GM23338 (cell line): ENCODE measurements at regions not wholly inside any gene's neighbourhood (a gene's known extent, or its start where the extent isn't known, plus 50 kb on each side); places are given as distances from the start of the nearest gene placed in this dataset.
"Not testable (repeated sequence)": the region's sequence is repeated elsewhere in the genome, so short reads cannot be mapped to it uniquely, and the experiment has no call there.

Experiments
- ATAC-seq: fragments of 200-7000 bp; cut with Tn5 transposase; 3 replicates; pipeline ENCODE4 v1.9.1; 2020
- DNase-seq: peaks from one replicate; pipeline ENCODE4 v3.0.0-alpha.2; 2015; ENCODE audit warnings: low spot score
- H2AFZ ChIP-seq: fragments of 200-600 bp; sonication (generic); 2 replicates; pipeline ENCODE4 v1.8.0; 2016; ENCODE audit warnings: antibody characterized with exemption, mild to moderate bottlenecking, moderate library complexity
- H3F3A ChIP-seq: fragments of 200-600 bp; sonication (generic); replicated peaks from 2 replicates; pipeline ENCODE4 v1.8.0; 2017; ENCODE audit warnings: antibody characterized with exemption, mixed run types, low read depth
- H3K27ac ChIP-seq: fragments of 200-600 bp; sonication (generic); 2 replicates; pipeline ENCODE4 v1.6.1; 2016; ENCODE audit warnings: low read depth
- H3K27me3 ChIP-seq: fragments of 200-600 bp; sonication (generic); 2 replicates; pipeline ENCODE4 v1.8.0; 2016; ENCODE audit warnings: mild to moderate bottlenecking, mixed run types, moderate library complexity; ENCODE audit not compliant: insufficient read depth
- H3K36me3 ChIP-seq: fragments of 200-600 bp; sonication (generic); 2 replicates; pipeline ENCODE4 v1.8.0; 2016; ENCODE audit warnings: mild to moderate bottlenecking; ENCODE audit not compliant: insufficient read depth
- H3K4me1 ChIP-seq: fragments of 200-600 bp; sonication (generic); 2 replicates; pipeline ENCODE4 v1.8.0; 2016; ENCODE audit warnings: mild to moderate bottlenecking, moderate library complexity; ENCODE audit not compliant: insufficient read depth
- H3K4me2 ChIP-seq: fragments of 200-600 bp; sonication (generic); 2 replicates; pipeline ENCODE4 v1.7.1; 2017; ENCODE audit warnings: mixed run types
- H3K4me3 ChIP-seq: fragments of 200-600 bp; sonication (generic); 2 replicates; pipeline ENCODE4 v1.6.1; 2016; ENCODE audit warnings: mixed run types
- H3K79me2 ChIP-seq: fragments of 200-600 bp; sonication (generic); replicated peaks from 2 replicates; pipeline ENCODE4 v1.8.0; 2017; ENCODE audit warnings: mild to moderate bottlenecking; ENCODE audit not compliant: insufficient read depth
- H3K9me2 ChIP-seq: fragments of 200-600 bp; sonication (generic); 2 replicates; pipeline ENCODE4 v1.8.0; 2017; ENCODE audit not compliant: insufficient read depth
- H4K20me1 ChIP-seq: fragments of 200-600 bp; sonication (generic); replicated peaks from 2 replicates; pipeline ENCODE4 v1.8.0; 2017; ENCODE audit warnings: mild to moderate bottlenecking; ENCODE audit not compliant: insufficient read depth
- H3K27ac Mint-ChIP-seq: 2 replicates; pipeline ENCODE4 v1.8.0; 2020; ENCODE audit warnings: inconsistent platforms, mild to moderate bottlenecking, moderate library complexity, mixed read lengths
- H3K27me3 Mint-ChIP-seq: 3 replicates; pipeline ENCODE4 v1.8.0; 2022; ENCODE audit warnings: low read depth, mild to moderate bottlenecking, moderate library complexity, mixed read lengths, inconsistent platforms; ENCODE audit not compliant: insufficient read depth, poor library complexity
- H3K36me3 Mint-ChIP-seq: 3 replicates; pipeline ENCODE4 v1.8.0; 2021; ENCODE audit warnings: low read depth, mild to moderate bottlenecking, inconsistent platforms, moderate library complexity, mixed read lengths
- H3K4me1 Mint-ChIP-seq: 3 replicates; pipeline ENCODE4 v1.8.0; 2020; ENCODE audit warnings: mild to moderate bottlenecking, inconsistent platforms, mixed read lengths
- H3K4me3 Mint-ChIP-seq: 3 replicates; pipeline ENCODE4 v1.8.0; 2021; ENCODE audit warnings: moderate library complexity, mild to moderate bottlenecking, inconsistent platforms, mixed read lengths
- H3K9me3 Mint-ChIP-seq: 3 replicates; pipeline ENCODE4 v1.8.0; 2020; ENCODE audit warnings: moderate library complexity, mild to moderate bottlenecking, inconsistent platforms, mixed read lengths

- Mint-ChIP-seq H3K9me3 (peaks cover 89% of the 10 kb centered on the region), H3K36me3 (peaks cover 28% of the 10 kb centered on the region)
- not testable (repeated sequence) for H4K20me1 ChIP-seq, H3K27ac Mint-ChIP-seq, H3K4me3 ChIP-seq, H2AFZ ChIP-seq, H3K4me1 Mint-ChIP-seq, H3K79me2 ChIP-seq, ATAC-seq, H3K4me3 Mint-ChIP-seq, H3K36me3 ChIP-seq, H3K27me3 ChIP-seq, H3K27ac ChIP-seq, DNase-seq, H3F3A ChIP-seq, H3K4me2 ChIP-seq, H3K27me3 Mint-ChIP-seq, H3K9me2 ChIP-seq, H3K4me1 ChIP-seq
Measured at GRCh38 chr17:21780293-21780888, 88.1 kb downstream of the KCNJ18 start.

GRCh38 chr17:21780919-21781665, 88.8 kb downstream of the KCNJ18 start:
- ATAC-seq, DNase-seq, H3K4me3 Mint-ChIP-seq, H3K27me3 Mint-ChIP-seq, H3K4me1 ChIP-seq, H3K79me2 ChIP-seq, H3K27ac Mint-ChIP-seq, H3K9me2 ChIP-seq, H3K27me3 ChIP-seq, H3K4me1 Mint-ChIP-seq, H3K27ac ChIP-seq, H3K36me3 ChIP-seq, H2AFZ ChIP-seq, H3F3A ChIP-seq, H3K4me2 ChIP-seq, H3K4me3 ChIP-seq, H4K20me1 ChIP-seq: not testable (repeated sequence)
- H3K9me3 Mint-ChIP-seq: peaks cover 88% of the 10 kb centered on the region
- peaks cover 28% of the 10 kb centered on the region for H3K36me3 Mint-ChIP-seq

GRCh38 chr17:21781666-21782024, 89.3 kb downstream of the KCNJ18 start:
- not testable (repeated sequence) for H3K27me3 ChIP-seq, H3K27ac Mint-ChIP-seq, H2AFZ ChIP-seq, H3K4me3 Mint-ChIP-seq, H4K20me1 ChIP-seq, H3K4me3 ChIP-seq, DNase-seq, H3K4me1 ChIP-seq, H3K4me1 Mint-ChIP-seq, H3K36me3 ChIP-seq, ATAC-seq, H3K79me2 ChIP-seq, H3F3A ChIP-seq, H3K9me2 ChIP-seq, H3K27me3 Mint-ChIP-seq, H3K4me2 ChIP-seq, H3K27ac ChIP-seq
- peaks cover 87% of the 10 kb centered on the region for H3K9me3 Mint-ChIP-seq
- H3K36me3 Mint-ChIP-seq: peaks cover 27% of the 10 kb centered on the region

- not testable (repeated sequence) for H3K27ac Mint-ChIP-seq, H3K4me3 Mint-ChIP-seq, ATAC-seq, H4K20me1 ChIP-seq, H3K4me1 Mint-ChIP-seq, DNase-seq, H3K4me2 ChIP-seq, H3K27me3 Mint-ChIP-seq, H3K4me3 ChIP-seq, H3K4me1 ChIP-seq, H3K36me3 ChIP-seq, H2AFZ ChIP-seq, H3F3A ChIP-seq, H3K9me2 ChIP-seq, H3K79me2 ChIP-seq, H3K27me3 ChIP-seq, H3K27ac ChIP-seq
- Mint-ChIP-seq H3K9me3 (peaks cover 87% of the 10 kb centered on the region), H3K36me3 (peaks cover 23% of the 10 kb centered on the region)
Measured at GRCh38 chr17:21782107-21782506, 89.8 kb downstream of the KCNJ18 start.

GRCh38 chr17:21782604-21783003, 90.3 kb downstream of the KCNJ18 start:
- H3K4me1 Mint-ChIP-seq, H3K79me2 ChIP-seq, H3K4me1 ChIP-seq, H3F3A ChIP-seq, H3K27ac ChIP-seq, H4K20me1 ChIP-seq, H3K27ac Mint-ChIP-seq, H3K9me2 ChIP-seq, DNase-seq, H3K4me3 ChIP-seq, H2AFZ ChIP-seq, H3K4me2 ChIP-seq, ATAC-seq, H3K27me3 ChIP-seq, H3K36me3 ChIP-seq, H3K4me3 Mint-ChIP-seq, H3K27me3 Mint-ChIP-seq: not testable (repeated sequence)
- H3K9me3 Mint-ChIP-seq: peaks cover 85% of the 10 kb centered on the region
- H3K36me3 Mint-ChIP-seq: peaks cover 18% of the 10 kb centered on the region

GRCh38 chr17:21783017-21783416, 90.7 kb downstream of the KCNJ18 start:
- not testable (repeated sequence) for H3K4me1 ChIP-seq, H4K20me1 ChIP-seq, DNase-seq, H3K27ac Mint-ChIP-seq, H3K27ac ChIP-seq, H3K4me1 Mint-ChIP-seq, H2AFZ ChIP-seq, H3K9me2 ChIP-seq, H3F3A ChIP-seq, H3K79me2 ChIP-seq, H3K27me3 ChIP-seq, H3K27me3 Mint-ChIP-seq, H3K4me2 ChIP-seq, H3K4me3 Mint-ChIP-seq, ATAC-seq, H3K36me3 ChIP-seq, H3K4me3 ChIP-seq
- H3K36me3 Mint-ChIP-seq: peaks cover 17% of the 10 kb centered on the region
- H3K9me3 Mint-ChIP-seq: peaks cover 85% of the 10 kb centered on the region
